Epidermal melanocyte (primary cell): ENCODE measurements at regions not wholly inside any gene's neighbourhood (a gene's known extent, or its start where the extent isn't known, plus 50 kb on each side); places are given as distances from the start of the nearest gene placed in this dataset.
"Not testable (repeated sequence)": the region's sequence is repeated elsewhere in the genome, so short reads cannot be mapped to it uniquely, and the experiment has no call there.

Experiments
- DNase-seq: peaks from one replicate; pipeline ENCODE4 v3.0.0; 2011; ENCODE audit warnings: low spot score; ENCODE audit not compliant: insufficient read length

DNA sequence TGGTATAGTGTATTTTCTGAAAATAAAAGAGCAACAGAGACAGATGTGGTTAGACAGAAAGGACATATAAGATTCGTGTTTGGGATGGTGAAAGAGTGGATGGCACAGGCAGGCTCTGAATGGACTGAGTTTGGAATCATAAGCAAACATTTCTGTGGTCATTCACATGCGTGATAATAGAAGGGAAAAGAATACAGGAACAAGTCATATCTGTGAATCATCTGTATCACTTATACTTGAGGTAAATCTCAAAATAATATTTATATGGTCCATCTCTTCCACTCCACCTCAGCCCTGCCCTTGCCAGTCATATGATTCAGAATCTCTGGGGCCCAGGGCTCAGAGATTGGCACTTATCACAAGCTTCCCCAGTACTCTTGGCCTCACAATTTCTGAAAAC lies 535.1 kb downstream of the BCKDHB start:
- no peak for DNase-seq

DNA sequence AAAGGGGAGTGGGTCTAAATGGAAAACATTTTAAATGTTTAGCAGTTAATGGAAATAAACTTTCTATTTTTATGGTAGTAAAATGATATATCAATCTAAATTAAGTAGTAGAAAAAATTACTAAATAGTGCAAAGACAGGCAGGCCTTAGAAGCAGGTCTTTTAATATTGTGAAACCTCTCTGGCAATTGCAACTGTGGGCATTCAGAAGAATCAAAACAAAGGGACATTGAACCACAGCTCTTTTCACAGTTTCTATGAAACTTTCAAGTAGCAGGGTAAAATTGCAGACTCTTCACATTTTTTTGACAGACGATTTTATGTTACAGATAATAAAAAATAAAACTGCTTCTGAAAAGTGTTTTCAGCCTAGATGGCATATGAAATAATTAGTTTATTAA lies 533.7 kb downstream of the BCKDHB start:
- DNase-seq: no peak

DNA sequence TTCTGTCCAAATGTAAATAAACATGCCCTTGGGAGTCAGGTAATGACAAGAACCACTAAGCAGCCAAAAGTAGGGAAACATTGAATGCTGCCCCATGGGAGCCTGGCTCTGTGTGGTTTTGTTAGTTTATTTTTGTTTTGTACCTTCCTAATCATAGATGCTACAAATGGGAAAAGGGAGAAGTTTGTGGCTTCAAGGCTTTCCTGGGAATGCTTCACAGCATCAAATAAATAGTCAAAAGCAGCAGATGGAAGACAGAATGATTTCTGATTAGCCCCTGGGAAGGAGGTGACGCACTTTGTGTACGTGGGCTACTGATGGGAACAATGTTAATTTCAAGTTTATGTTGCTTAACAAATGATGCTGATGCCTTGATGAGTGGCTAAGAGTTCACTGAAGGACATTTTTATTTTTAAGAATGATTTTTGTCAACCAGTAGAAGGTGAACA lies 532.7 kb downstream of the BCKDHB start:
- DNase-seq: no peak

DNA sequence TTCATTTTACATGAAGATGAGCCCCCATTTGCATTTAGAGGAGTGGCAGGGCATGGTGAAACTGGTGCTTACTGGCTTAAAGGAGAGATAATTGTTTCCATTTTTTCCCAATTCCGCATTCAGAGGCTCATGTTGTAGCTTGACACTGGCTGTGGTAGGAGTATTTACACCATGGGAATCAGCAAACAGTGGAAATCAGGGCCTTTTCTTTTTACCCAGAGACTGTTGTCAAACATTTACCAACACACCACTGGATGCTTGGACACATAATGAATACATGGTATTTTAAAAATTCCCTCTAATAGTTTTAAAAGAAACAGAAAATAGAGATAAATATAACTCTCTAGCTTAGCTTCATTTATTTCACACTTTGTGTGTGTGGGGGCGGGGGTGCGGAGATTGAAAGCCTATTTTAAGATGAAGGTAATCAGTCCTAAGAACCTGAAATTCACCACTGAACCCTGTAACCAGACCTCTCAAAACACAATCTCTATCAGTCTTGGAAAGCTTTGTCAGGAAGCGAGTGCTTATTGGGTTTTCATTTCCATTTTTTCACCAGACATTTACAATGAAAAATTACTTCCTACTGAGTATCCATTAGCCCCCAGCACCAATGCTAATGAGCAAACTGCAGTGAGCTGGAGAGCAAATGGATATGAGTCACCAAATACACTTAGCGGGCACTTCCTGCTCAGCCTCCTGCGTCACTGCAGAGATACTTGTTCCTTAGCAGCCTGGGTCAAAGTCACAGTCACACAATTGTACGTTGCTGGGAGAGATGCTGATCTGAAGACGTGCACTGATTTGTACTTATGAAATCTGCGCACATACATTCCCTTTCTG lies 532.0 kb downstream of the BCKDHB start:
- DNase-seq: no peak

DNA sequence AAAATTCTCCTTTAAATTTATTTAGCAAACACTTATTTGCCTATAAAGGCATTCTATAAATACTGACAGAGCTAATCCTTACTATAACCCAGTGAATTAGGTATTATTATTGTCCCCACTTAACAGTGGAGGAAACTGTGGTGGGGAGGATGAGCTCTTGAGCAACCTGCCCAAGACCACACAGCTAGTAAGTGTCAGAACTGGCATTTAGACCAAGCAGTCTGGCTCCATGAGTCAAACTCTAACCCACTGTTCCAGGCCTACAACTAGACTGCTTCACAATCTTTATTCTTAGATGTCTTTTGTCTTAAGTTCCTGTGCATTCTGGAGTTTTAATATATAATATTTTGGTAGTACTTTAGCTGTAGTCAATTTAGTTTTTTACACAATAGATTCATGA lies 530.8 kb downstream of the BCKDHB start:
- no peak for DNase-seq

DNA sequence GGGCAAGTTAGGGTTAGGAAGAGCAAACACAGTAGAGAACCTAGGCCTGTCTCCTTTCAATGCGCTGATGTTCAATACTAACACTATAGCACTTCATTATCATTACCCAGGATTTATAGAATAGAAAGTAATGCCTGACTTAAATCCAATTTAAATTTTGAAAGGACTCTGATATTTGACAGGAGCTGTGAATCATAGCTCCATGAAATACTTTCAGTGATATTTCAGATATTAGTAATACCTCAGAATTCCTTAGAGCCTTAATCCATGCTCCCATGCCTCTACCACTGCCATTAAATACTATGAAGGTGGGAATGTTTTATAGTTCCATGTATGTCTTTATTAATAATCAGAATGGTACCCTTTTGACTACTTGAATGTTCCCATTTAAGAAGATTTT lies 530.2 kb downstream of the BCKDHB start:
- DNase-seq: no peak

DNA sequence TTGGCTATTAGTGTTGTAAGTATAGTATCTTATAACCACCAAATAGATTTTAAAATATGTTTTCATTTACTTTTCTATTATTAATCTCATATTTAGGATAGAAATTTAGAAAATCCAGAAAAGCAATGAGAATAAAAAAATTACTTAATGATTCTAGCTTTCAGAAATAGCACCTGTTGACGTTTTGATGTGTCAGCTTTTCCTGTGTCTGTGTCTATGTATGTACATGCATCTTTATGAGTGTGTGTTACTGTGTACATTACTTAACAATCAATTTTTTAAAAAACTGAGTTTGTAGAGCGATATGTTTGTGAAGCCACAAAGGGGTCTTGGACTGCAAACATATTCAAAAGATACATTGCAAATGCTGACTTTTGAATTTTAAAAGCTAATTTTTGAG lies 526.9 kb downstream of the BCKDHB start:
- no peak for DNase-seq

DNA sequence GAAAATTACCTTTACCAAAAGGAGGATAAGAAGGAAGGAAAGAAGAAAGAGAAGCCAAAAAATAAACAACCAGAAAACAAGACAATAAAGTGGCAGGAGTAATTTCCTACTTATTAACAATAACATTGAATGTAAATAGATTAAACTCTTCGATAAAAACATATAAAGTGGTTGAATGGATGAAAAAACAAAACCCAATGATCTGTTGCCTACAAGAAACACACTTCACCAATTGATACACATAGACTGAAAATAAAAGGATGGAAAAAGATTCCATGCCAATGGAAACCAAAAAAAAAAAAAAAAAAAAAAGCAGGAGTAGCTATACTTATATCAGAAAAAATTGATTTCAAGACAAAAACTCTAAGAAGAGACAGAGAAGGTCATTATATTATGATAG lies 518.9 kb downstream of the BCKDHB start:
- DNase-seq: no peak

DNA sequence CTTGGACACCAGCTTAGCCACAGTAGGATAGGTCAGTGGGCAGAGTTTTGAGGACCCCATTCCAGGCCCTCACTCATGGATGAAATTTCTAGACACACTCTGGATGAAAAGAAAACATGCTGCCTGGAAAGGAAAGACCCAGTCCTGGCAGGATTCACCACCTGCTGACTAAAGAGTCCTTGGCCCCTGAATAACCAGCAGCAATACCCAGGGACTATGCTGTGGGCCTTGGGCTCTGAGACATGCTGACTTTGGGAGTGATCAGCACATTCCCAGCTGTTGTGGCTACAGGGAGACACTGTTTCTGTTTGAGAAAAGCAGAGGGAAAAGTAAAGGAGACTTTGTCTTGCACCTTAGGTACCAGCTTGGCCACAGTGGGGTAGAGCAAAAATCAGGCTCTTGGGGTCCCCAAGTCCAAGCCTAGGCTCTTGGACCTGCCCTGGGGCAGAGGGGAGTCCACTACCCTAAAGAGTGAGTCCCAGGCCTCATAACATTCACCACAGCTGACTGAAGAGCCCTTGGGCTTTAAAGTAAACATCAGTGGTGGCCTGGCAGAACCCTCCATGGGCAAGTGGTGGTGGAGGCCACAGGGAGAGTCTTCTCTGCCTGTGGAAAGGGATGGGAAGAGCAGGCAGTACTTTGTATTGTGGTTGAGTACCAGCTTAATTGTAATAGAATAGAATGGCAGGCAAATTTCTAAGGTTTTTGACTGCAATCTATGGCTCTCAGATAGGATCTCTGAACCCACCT lies 516.8 kb downstream of the BCKDHB start:
- no peak for DNase-seq

DNA sequence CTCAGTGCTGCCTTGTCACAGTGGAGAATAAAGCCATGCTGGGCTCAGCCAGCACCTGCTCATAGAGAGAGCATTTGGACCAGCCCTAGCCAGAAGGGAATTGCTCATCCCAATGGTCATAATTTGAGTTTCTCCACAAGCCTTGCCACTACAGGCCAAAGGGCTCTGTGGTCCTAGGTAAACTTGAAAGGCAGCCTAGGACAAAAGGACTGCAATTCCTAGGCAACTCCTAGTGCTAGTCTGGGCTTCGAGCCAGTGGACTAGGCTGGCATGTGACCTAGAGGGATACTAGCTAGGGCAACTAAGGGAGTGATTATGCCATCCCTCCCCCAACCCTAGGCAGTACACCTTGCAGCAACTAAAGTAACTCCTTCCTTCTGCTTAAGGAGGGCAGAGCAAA lies 516.2 kb downstream of the BCKDHB start:
- no peak for DNase-seq

DNA sequence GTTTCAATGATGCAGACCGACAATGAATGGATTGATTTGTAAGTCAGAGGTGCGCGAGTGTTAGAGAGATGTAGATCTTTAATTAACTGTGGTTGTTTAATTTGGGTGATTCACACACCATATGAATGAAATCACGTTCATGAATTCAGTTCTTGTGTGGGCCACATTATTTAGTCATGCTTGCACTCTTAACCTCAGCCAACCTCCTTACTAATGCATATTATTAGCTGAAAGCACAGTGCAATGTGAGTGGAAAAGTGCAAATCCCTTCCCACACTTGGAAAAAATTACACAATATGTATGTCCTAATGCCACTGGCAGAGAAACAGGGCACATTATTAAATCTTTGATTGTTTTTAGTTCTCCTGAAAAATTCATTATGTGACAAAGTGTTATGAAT lies 512.5 kb downstream of the BCKDHB start:
- no peak for DNase-seq

DNA sequence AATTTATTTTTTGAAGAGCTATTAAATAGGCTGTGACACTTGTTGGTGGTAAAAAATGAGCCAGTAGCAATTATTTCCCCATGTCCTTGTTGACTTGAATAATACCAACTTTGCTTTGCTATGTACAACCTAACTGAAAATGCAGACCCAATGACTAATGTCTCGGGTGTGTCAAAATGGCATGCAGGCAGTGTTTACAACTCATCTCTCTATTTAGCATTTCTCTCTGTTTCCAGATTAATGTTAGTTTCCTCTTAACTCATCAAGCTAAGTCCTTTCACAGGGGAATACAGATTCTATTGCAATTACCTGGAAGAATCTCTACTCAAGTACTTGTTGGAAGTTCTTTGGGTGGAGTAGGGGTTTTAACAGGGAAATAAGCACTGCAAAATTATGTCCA lies 504.4 kb downstream of the BCKDHB start:
- no peak for DNase-seq

DNA sequence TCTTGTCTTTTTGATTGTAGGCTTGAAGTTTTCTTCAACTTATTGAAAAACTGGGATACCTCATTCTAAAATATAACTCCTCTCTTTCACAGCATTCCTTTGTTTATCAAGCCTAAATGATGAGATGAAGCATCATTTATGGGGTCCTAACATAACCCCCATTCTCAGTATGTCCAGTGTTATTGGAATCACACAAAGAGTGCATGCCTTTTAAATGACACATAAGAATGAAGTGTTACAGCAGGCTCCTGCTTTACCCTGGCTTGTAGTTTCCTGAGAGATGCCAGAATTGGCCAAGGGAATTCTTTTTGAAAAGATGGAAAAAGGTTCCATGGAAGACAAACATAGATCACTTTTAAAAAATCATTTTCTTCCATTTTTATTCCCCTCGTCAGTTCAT lies 502.4 kb downstream of the BCKDHB start:
- DNase-seq: no peak

DNA sequence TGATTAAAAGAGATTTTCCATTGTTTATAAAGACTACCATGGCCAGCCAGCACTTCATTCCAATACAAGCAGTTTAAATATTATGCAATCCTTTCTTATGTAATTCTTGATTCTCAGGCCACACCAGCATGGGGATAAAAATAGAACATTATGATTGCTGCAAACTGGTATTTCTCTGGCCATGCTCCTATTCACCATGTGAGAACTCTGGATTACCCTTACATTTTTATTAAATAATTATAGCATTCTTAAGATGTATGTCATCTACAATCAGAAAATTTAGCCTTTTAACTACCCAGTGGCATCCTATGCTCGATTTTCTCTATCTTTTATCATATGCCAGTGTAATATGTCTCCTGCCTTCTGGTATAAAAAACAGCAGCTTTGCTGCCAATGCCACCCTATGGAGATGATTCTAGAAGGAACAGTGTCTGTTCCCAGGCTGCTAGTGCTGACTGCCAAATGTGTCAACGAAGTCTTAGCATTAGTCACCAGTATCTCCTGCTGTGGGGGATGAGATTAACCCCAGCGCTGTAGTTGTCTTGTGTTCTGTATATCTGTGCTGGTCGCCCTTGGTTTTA lies 501.4 kb downstream of the BCKDHB start:
- peak; percentile 22 for DNase-seq

DNA sequence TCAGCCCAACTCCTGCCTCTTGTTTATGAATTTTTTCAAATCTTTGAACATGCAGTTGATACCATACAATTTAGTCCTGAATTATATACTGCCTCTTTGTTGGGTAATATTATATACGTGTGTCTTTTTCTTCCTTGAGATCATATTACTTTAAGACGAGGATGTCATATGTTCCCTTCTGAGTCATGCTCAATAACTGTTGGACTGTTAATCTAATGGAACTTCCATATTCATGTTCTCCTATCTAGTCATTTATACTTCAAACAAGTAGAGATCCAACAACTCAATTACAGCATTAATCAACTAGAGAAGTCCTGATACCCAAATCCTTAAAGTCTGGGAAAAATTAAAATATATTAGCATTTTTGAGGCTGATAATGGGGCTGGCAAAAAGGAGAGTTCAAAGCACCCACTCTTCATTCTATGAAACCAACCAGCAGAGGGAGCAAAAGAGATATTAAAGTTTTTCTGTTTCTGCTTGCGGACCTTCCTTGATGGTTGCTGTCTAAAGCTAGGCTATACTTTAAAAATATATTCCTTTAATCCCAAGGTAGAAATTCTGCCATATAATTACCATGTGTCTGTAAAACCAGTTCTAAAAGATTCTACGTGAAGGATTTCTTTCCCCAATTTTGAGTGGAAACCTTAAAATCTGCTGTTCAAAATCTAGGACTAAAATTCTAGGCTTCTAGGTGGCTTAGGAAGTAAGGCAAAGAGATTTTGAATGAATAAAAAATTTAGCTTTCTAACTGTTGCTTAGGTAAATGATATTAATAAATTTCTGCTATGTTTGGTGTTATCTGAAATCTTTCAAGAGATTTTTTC lies 498.9 kb downstream of the BCKDHB start:
- no peak for DNase-seq

DNA sequence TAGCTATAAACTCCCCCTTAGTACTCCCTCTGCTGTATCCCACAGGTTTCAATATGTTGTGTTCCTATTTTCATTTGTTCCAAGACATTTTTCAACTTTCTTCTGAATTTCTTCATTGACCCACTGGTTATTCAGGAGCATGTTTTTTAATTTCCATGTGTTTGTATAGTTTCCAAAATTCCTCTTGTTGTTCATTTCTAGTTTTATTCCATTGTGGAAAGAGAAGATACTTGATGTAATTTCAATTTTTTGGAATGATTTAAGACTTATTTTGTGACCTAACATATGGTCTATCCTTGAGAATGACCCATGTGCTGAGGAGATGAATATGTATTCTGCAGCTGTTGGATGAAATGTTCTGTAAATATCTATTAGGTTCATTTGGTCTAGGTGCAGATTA lies 497.2 kb downstream of the BCKDHB start:
- no peak for DNase-seq

DNA sequence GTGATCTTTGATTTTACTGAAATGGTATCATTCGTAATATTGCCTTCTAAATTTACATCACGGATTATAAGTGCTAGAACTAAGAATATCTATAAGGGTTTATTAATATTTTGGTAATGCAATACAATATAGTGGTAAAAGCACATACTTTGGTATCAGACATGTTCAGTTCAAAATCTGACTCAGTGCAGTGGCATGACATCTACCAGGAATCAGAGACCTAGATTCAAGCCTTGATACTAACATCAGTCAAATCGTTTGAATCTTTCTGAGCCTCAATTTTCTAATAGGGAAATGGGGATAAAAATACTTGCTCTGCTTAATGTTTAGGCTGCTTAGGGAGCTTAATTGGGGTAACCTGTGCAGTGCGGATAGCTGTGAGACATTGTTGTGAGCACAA lies 488.0 kb downstream of the BCKDHB start:
- DNase-seq: no peak

DNA sequence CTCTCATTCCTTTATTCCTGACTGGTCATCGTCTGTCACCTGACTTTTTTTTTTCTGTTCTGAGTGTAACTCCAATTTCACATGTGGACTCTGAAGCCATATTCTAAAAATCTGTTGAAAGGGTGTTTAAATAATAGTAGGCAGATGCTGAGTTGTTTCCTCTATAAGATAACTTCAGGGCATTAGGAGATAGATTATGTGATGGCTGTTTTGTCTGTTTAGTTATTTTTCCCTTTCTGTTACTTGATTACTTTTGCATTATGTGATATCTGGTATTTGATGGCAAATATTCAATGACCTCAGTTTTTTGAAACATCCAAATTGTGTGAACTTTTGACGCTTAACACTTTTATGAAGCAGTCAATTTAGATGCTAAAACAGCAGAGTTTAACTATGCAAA lies 486.0 kb downstream of the BCKDHB start:
- DNase-seq: no peak

DNA sequence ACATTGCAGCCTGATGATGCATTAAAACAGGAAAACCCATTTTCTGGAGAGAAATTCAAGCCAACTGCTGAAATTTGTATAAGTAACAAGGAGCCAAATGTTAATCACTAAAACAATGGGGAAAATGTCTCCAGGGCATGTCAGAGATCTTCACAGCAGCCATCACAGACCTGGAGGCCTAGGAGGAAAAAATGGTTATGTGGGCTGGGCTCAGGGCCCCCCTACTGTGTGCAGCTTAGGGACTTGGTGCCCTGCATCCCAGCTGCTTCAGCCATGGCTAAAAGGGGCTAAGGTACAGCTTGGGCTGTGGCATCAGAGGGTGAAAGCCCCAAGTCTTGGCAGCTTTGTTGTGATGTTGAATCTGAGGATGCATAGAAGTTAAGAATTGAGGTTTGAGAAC lies 479.8 kb downstream of the BCKDHB start:
- no peak for DNase-seq

DNA sequence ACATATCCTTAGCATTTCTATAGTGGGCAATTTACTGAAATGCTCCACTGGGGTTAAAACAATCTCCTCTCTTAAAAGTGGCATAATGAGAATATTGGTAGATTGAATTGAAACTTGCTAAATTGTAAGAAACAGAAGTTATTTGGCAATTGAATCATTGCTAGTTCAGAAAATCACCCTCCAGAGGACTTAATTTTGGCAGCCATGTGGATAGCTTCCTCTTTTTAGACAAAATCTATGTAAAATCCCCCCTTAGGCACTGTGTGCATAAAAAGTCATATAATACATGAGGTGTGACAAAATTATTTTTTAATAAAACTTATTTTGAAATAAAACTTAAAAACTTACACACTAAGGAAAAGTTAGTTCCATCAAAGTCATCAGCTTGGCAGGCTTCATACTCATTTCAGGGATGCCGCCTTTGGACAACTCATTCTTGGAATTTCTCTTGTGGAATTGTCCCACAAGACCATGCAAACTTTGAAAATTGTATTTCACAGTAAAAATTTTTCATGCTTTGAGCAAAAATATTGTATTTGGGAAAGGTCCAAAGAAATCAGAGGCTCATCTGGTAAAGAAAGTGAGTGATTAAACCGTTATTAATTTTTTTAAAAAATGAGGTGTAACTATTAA lies 473.0 kb downstream of the BCKDHB start:
- DNase-seq: no peak

DNA sequence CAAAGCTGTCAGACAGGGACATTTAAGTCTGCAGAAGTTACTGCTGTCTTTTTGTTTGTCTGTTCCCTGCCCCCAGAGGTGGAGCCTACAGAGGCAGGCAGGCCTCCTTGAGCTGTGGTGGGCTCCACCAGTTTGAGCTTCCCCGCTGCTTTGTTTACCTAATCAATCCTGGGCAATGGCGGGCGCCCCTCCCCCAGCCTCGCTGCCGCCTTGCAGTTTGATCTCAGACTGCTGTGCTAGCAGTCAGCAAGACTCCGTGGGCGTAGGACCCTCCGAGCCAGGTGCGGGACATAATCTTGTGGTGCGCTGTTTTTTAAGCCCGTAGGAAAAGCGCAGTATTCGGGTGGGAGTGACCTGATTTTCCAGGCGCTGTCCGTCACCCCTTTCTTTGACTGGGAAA lies 466.8 kb downstream of the BCKDHB start:
- DNase-seq: not testable (repeated sequence)
